ENCODE measurements at regions not wholly inside any gene's neighbourhood (a gene's known extent, or its start where the extent isn't known, plus 50 kb on each side); places are given as distances from the start of the nearest gene placed in this dataset.
A peak's percentile ranks its signal among the peaks of the same experiment; 100 is the strongest.
"Not testable (repeated sequence)": the region's sequence is repeated elsewhere in the genome, so short reads cannot be mapped to it uniquely, and the experiment has no call there.

DNA sequence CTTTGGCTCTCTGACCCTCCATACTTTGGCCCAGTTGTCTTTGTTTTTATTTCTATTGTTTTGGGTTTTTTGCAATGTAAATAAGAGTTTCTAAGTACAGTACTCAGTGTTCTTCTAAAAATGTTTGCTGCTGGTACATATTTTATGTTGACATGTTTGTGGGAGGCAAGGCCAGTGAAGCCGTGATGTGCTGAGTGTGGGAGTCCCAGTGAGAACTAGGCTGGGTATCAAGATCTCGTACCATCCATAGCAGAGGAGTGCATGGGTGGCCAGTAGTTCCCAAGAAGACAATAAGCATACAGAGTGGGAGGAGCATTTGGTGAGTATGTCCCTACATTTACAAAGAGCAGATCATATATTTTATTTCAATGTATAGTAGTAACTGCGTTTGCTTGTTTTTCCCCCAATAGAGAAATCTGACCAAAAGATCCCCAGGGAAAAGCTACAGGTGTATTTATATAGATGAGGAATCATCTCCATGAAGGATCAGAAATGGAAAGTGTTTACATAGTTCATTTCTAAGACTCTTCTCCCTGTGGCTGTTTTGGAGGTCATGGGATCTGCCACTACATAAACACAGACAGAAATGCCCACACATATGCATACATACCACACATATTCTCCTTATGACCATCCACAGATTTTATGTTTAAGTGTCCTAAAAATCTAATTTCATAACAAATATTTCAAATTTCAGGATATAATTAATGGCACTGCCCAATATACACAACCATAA, 285.9 kb downstream of the ALDH8A1 start:
- H3K27me3 Mint-ChIP-seq: no peaks in the 10 kb centered on the region
- no peaks in the 10 kb centered on the region for H3K9me3 Mint-ChIP-seq
- ATAC-seq (ENCODE audit: low read depth): no peak
- no peaks in the 10 kb centered on the region for H3K4me1 Mint-ChIP-seq
- no peak overlapping the region for H3K4me3 Mint-ChIP-seq
- no peaks in the 10 kb centered on the region for H3K36me3 Mint-ChIP-seq
- no peak for DNase-seq (ENCODE audit: low spot score in 2 of 2)
- H3K27ac Mint-ChIP-seq: no peak overlapping the region

DNA sequence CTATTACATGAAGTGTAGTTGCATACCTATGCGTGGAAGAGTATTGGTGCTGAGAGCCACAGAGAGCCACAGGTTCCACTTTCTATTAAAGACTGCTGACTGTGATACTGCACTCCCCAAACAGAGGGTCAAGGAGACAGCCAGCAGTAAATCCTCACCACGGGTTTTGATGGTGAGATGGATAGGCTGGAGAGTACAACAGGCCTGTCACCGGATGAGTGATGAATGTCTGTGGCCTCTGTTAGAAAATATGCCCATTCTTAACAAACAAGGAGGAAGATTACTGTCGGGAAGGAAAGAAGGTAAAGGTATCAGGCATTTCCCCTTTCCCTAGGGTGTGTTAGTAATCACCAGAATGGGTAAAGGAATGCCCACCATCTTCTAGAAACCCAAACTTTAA, 286.5 kb downstream of the ALDH8A1 start:
- H3K9me3 Mint-ChIP-seq: no peaks in the 10 kb centered on the region
- no peak overlapping the region for H3K27ac Mint-ChIP-seq
- no peaks in the 10 kb centered on the region for H3K36me3 Mint-ChIP-seq
- no peak for DNase-seq (ENCODE audit: low spot score in 2 of 2)
- no peaks in the 10 kb centered on the region for H3K27me3 Mint-ChIP-seq
- ATAC-seq (ENCODE audit: low read depth): no peak
- no peaks in the 10 kb centered on the region for H3K4me1 Mint-ChIP-seq
- no peak overlapping the region for H3K4me3 Mint-ChIP-seq

DNA sequence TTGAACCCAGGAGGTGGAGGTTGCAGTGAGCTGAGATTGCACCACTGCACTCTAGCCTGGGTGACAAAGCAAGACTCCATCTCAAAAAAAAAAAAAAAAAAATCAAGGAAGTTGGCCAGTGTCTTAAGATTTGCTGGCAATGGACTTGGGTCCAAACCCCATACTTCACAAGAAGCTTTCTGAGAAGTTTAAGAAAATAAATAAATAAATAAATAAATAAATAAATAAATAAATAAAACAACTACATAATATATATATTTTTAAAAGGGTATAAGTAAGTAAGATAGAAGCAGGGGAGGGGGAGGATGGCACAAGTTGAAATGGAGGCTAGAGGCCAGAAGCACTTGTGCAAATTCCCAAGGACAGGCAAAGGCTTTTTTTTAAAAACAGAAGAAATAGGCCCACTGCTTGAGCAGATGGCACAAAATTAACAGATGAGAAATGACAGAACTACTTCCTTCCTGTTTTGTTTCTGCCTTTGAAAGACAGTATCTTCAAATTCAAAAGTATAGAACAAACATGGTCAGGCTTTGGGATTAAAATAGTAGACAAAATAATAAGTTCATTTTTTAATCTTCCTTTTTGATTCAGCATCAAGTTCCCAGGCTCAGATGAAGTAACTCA, 287.7 kb downstream of the ALDH8A1 start:
- Mint-ChIP-seq H3K27me3 (peaks cover 2% of the 10 kb centered on the region), H3K9me3 (no peaks in the 10 kb centered on the region), H3K4me3 (no peak overlapping the region), H3K4me1 (no peaks in the 10 kb centered on the region), H3K36me3 (no peaks in the 10 kb centered on the region), H3K27ac (no peak overlapping the region)
- no peak for DNase-seq (ENCODE audit: low spot score in 2 of 2)
- no peak for ATAC-seq (ENCODE audit: low read depth)

- not testable (repeated sequence) for H3K27ac Mint-ChIP-seq; H3K4me3 Mint-ChIP-seq; H3K36me3 Mint-ChIP-seq; H3K27me3 Mint-ChIP-seq; H3K4me1 Mint-ChIP-seq; H3K9me3 Mint-ChIP-seq; ATAC-seq (ENCODE audit: low read depth); DNase-seq (ENCODE audit: low spot score in 2 of 2)
Measured at GRCh38 chr6:134659885-134660284, 290.0 kb downstream of the ALDH8A1 start.

GRCh38 chr6:134658596-134658995, 291.3 kb downstream of the ALDH8A1 start:
- no peaks in the 10 kb centered on the region for H3K4me1 Mint-ChIP-seq
- no peaks in the 10 kb centered on the region for H3K9me3 Mint-ChIP-seq
- H3K27ac Mint-ChIP-seq: no peak overlapping the region
- H3K27me3 Mint-ChIP-seq: peaks cover 5% of the 10 kb centered on the region
- ATAC-seq (ENCODE audit: low read depth) (no peak), DNase-seq (ENCODE audit: low spot score in 2 of 2) (no peak)
- no peaks in the 10 kb centered on the region for H3K36me3 Mint-ChIP-seq
- H3K4me3 Mint-ChIP-seq: no peak overlapping the region

GRCh38 chr6:134657751-134658527, 292.0 kb downstream of the ALDH8A1 start:
- no peak overlapping the region for H3K27ac Mint-ChIP-seq
- no peak for ATAC-seq (ENCODE audit: low read depth)
- no peak for DNase-seq (ENCODE audit: low spot score in 2 of 2)

DNA sequence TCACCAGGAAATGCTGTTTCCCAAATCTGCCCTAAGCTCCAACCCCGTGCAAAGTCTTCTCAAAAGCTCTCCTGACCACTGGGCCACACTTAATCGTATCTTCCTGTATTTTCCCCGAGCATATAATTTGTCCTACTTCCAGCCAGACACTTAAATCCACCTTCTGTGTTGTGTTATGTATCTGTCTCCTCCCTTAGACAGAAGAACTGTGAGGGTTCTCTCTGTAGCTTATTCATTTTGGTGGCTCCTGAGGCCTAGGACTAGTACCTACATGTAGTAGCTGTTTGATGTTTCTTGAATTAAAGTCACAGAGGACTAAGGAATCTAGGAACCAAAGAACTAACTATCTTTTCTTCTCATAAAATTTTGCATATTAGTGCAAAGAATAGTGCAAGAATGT, 292.6 kb downstream of the ALDH8A1 start:
- no peaks in the 10 kb centered on the region for H3K4me1 Mint-ChIP-seq
- H3K4me3 Mint-ChIP-seq: no peak overlapping the region
- H3K36me3 Mint-ChIP-seq: no peaks in the 10 kb centered on the region
- no peak overlapping the region for H3K27ac Mint-ChIP-seq
- no peak for DNase-seq (ENCODE audit: low spot score in 2 of 2)
- ATAC-seq (ENCODE audit: low read depth): no peak
- H3K27me3 Mint-ChIP-seq: peaks cover 5% of the 10 kb centered on the region
- no peaks in the 10 kb centered on the region for H3K9me3 Mint-ChIP-seq

More at GRCh38 chr6:134657751-134658527, 292.0 kb downstream of the ALDH8A1 start:
- Mint-ChIP-seq H3K4me3 (no peak overlapping the region), H3K9me3 (no peaks in the 10 kb centered on the region), H3K4me1 (no peaks in the 10 kb centered on the region), H3K27me3 (peaks cover 5% of the 10 kb centered on the region), H3K36me3 (no peaks in the 10 kb centered on the region)

- Mint-ChIP-seq H3K27ac (no peak overlapping the region), H3K36me3 (no peaks in the 10 kb centered on the region), H3K4me1 (no peaks in the 10 kb centered on the region), H3K27me3 (peaks cover 8% of the 10 kb centered on the region), H3K9me3 (no peaks in the 10 kb centered on the region), H3K4me3 (no peak overlapping the region)
- DNase-seq (ENCODE audit: low spot score in 2 of 2) (no peak), ATAC-seq (ENCODE audit: low read depth) (no peak)
Measured at GRCh38 chr6:134654751-134655150, 295.1 kb downstream of the ALDH8A1 start.

- H3K4me3 Mint-ChIP-seq: no peak overlapping the region
- ATAC-seq (ENCODE audit: low read depth): no peak
- H3K4me1 Mint-ChIP-seq: no peaks in the 10 kb centered on the region
- no peak overlapping the region for H3K27ac Mint-ChIP-seq
- DNase-seq (ENCODE audit: low spot score in 2 of 2): no peak
- H3K9me3 Mint-ChIP-seq: no peaks in the 10 kb centered on the region
- no peaks in the 10 kb centered on the region for H3K36me3 Mint-ChIP-seq
- peaks cover 6% of the 10 kb centered on the region for H3K27me3 Mint-ChIP-seq
Measured at GRCh38 chr6:134651519-134651918, 298.4 kb downstream of the ALDH8A1 start.

GRCh38 chr6:134647861-134648260, 302.0 kb downstream of the ALDH8A1 start:
- DNase-seq (ENCODE audit: low spot score in 2 of 2) (no peak), ATAC-seq (ENCODE audit: low read depth) (no peak)
- H3K4me3 Mint-ChIP-seq: no peak overlapping the region
- H3K27me3 Mint-ChIP-seq: peaks cover 4% of the 10 kb centered on the region
- no peak overlapping the region for H3K27ac Mint-ChIP-seq
- no peaks in the 10 kb centered on the region for H3K36me3 Mint-ChIP-seq
- H3K9me3 Mint-ChIP-seq: no peaks in the 10 kb centered on the region
- H3K4me1 Mint-ChIP-seq: peaks cover 2% of the 10 kb centered on the region

DNA sequence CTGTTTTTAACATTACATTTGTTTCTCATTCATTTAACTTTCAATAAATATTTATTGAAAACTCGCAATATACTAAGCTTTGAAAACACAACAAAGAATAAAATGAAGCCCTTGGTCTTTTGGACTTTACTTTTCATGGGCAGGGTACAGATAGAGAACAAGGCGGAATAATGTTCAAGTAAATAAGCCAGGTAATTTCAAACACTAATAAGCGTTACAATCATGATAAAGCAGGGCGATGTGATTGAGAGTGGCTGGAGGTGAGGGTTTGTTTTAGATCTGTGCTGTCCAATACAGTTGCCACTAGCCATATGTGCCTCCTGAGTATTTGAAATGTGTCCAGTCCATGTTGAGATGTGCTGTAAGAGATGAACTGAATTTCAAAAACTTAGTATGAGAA, 307.1 kb downstream of the ALDH8A1 start:
- H3K27ac Mint-ChIP-seq: no peak overlapping the region
- ATAC-seq (ENCODE audit: low read depth) (no peak), DNase-seq (ENCODE audit: low spot score in 2 of 2) (no peak)
- H3K27me3 Mint-ChIP-seq: no peaks in the 10 kb centered on the region
- no peaks in the 10 kb centered on the region for H3K9me3 Mint-ChIP-seq
- H3K4me3 Mint-ChIP-seq: no peak overlapping the region
- no peaks in the 10 kb centered on the region for H3K36me3 Mint-ChIP-seq
- peaks cover 7% of the 10 kb centered on the region for H3K4me1 Mint-ChIP-seq

DNA sequence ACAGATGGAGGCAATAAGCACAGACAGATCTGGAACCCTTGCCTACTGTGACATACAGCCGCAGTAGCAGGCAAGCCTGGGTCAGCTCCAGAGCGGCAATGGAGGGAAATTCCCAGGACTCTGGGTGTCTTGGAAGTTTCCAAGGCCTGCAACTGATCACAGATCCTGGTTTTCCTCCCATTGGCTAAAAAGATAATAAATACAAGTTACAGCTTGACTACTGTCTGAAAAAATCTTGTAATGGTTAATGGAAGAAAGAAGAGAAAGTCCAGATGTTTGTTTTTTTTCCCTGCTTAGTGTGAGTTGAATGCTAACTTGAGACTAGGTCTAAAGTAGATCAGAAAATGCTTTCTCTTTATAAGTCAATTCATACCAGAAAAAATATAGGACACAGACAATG, 307.6 kb downstream of the ALDH8A1 start:
- no peak overlapping the region for H3K4me3 Mint-ChIP-seq
- ATAC-seq (ENCODE audit: low read depth) (no peak), DNase-seq (ENCODE audit: low spot score in 2 of 2) (no peak)
- H3K36me3 Mint-ChIP-seq: no peaks in the 10 kb centered on the region
- H3K4me1 Mint-ChIP-seq: peaks cover 10% of the 10 kb centered on the region
- no peaks in the 10 kb centered on the region for H3K27me3 Mint-ChIP-seq
- H3K27ac Mint-ChIP-seq: no peak overlapping the region
- H3K9me3 Mint-ChIP-seq: no peaks in the 10 kb centered on the region

DNA sequence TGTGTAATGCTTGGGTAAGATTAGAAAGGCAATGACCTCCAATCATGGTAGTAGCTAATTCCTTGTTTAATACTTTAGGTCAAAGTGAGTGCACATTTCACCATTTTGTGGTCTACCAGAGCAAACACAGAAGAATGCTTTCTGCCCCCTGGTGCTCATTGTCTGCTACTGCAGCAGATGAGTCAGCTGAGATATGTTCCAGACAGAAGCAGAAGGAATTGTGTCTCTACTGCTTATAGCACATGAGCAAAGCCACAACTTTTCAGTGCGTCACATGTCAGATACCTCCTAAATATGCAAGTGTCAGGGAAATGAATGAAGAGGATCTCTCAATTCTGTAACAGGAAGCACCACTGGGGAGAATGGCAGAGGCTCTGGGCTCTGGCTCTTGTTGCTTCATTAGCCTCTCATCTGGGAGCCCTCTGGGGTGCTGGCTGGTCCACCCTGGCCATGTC, 308.9 kb downstream of the ALDH8A1 start:
- Mint-ChIP-seq H3K9me3 (no peaks in the 10 kb centered on the region), H3K4me3 (no peak overlapping the region), H3K27me3 (no peaks in the 10 kb centered on the region), H3K36me3 (no peaks in the 10 kb centered on the region), H3K27ac (peak overlapping the region; percentile 29), H3K4me1 (peaks cover 14% of the 10 kb centered on the region)
- peak; percentile 70 to 77 for DNase-seq (ENCODE audit: low spot score in 2 of 2)
- peak; percentile 82 for ATAC-seq (ENCODE audit: low read depth)

DNA sequence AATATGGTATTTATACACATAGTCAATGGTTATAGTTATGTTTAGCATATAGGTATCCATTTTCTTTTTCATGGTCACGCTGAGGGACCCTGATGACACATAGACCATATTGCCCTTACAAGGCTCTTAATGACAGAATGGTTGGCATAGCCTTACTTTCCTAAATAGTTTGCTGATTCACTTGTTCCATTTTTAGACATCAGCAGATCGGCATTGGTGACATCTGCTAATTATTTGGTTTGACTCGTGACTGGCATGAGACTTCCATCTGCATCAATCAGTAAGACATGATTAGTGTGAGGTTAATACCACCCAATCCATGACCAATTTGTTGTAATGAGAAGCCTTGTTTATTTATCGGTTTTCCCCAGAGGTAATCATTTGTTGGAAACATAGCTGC, 309.7 kb downstream of the ALDH8A1 start:
- no peaks in the 10 kb centered on the region for H3K36me3 Mint-ChIP-seq
- H3K4me3 Mint-ChIP-seq: no peak overlapping the region
- peaks cover 14% of the 10 kb centered on the region for H3K4me1 Mint-ChIP-seq
- H3K9me3 Mint-ChIP-seq: no peaks in the 10 kb centered on the region
- H3K27me3 Mint-ChIP-seq: no peaks in the 10 kb centered on the region
- H3K27ac Mint-ChIP-seq: peak overlapping the region; percentile 29
- ATAC-seq (ENCODE audit: low read depth) (no peak), DNase-seq (ENCODE audit: low spot score in 2 of 2) (no peak)

Measured in memory B cell (primary cell).